ENCODE measurements at regions not wholly inside any gene's neighbourhood (a gene's known extent, or its start where the extent isn't known, plus 50 kb on each side); places are given as distances from the start of the nearest gene placed in this dataset.

GRCh38 chr5:175388531-175388930 is 55.5 kb downstream of the DRD1 start:
- H3K4me1 ChIP-seq (ENCODE audit: insufficient read depth, low read length), result peaks cover 3% of the 10 kb centered on the region; the same call in 1 of the 2 replicates
- no peaks in the 10 kb centered on the region for H3K9me3 ChIP-seq (ENCODE audit: insufficient read depth, low read depth, low read length)
- H3K9ac ChIP-seq (ENCODE audit: low read depth, low read length), result no peak overlapping the region
- no peak overlapping the region for H3K4me3 ChIP-seq (ENCODE audit: low read length)
- no peaks in the 10 kb centered on the region for H3K36me3 ChIP-seq (ENCODE audit: insufficient read depth, low read depth, low read length)
- H3K27me3 ChIP-seq (ENCODE audit: insufficient read depth, low read length), result no peaks in the 10 kb centered on the region
- H3K27ac ChIP-seq (ENCODE audit: low read length), result no peak overlapping the region

- H3K27ac ChIP-seq (ENCODE audit: low read length), result no peak overlapping the region
- no peaks in the 10 kb centered on the region for H3K36me3 ChIP-seq (ENCODE audit: insufficient read depth, low read depth, low read length)
- H3K27me3 ChIP-seq (ENCODE audit: insufficient read depth, low read length), result no peaks in the 10 kb centered on the region
- no peak overlapping the region for H3K9ac ChIP-seq (ENCODE audit: low read depth, low read length)
- H3K4me1 ChIP-seq (ENCODE audit: insufficient read depth, low read length), result peaks cover 3% of the 10 kb centered on the region; the same call in 1 of the 2 replicates
- no peaks in the 10 kb centered on the region for H3K9me3 ChIP-seq (ENCODE audit: insufficient read depth, low read depth, low read length)
- no peak overlapping the region for H3K4me3 ChIP-seq (ENCODE audit: low read length)
Observed at GRCh38 chr5:175387144-175387543, 56.8 kb downstream of the DRD1 start.

DNA sequence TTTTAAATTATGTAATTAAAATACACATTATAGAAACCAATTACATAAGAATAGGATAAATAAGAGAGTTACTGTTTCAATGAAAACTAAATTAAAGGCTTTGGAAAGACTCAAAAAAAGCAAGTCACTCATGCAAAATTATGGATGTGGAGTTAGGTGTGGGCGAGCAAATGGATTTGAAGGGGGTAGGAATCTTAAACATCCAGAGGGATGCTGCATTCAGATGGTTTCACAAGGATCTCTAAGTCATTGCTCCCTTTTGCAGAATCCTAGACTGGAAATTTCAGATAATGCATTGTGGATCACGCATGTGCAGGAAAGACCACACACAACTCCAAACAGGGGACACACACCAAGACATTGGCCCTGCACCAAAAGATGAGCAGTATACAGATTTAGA is 57.5 kb downstream of the DRD1 start:
- Histone ChIP-seq H3K4me1 (ENCODE audit: insufficient read depth, low read length) (peaks cover 3% of the 10 kb centered on the region; the same call in 1 of the 2 replicates), H3K9ac (ENCODE audit: low read depth, low read length) (no peak overlapping the region), H3K27me3 (ENCODE audit: insufficient read depth, low read length) (no peaks in the 10 kb centered on the region), H3K27ac (ENCODE audit: low read length) (no peak overlapping the region), H3K36me3 (ENCODE audit: insufficient read depth, low read depth, low read length) (no peaks in the 10 kb centered on the region), H3K4me3 (ENCODE audit: low read length) (no peak overlapping the region), H3K9me3 (ENCODE audit: insufficient read depth, low read depth, low read length) (no peaks in the 10 kb centered on the region)

DNA sequence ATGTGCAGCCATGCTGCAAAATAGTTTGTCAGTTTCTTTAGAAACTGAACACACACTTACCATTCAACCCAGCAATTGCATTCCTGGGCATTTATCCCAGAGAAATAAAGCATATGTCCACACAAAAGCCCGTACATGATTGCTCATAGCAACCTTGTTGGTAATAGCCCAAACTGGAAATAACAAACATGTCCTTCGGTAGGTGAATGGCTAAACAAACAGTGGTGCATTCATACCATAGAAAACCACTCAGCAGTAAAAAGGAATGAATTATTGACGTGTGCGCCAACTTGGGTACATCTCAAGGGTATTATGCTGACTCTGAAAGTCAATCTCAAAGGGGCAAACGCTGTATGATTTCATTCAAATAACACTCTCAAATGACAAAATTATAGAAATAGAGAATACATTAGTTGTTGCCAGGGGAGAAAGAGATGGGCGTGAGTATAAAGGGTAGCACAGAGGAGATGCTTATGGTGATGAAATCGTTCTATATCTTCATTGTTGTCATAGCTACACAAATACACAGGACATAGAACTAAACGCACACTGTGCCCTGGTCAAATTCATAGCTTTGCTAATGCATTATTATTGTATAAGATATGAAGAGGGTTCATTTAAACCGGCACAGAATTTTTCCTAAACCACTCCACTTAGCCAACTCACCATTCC is 58.2 kb downstream of the DRD1 start:
- Histone ChIP-seq H3K9me3 (ENCODE audit: insufficient read depth, low read depth, low read length) (no peaks in the 10 kb centered on the region), H3K4me3 (ENCODE audit: low read length) (no peak overlapping the region), H3K4me1 (ENCODE audit: insufficient read depth, low read length) (peaks cover 3% of the 10 kb centered on the region; the same call in 1 of the 2 replicates), H3K9ac (ENCODE audit: low read depth, low read length) (no peak overlapping the region), H3K27me3 (ENCODE audit: insufficient read depth, low read length) (no peaks in the 10 kb centered on the region), H3K36me3 (ENCODE audit: insufficient read depth, low read depth, low read length) (no peaks in the 10 kb centered on the region), H3K27ac (ENCODE audit: low read length) (no peak overlapping the region)

DNA sequence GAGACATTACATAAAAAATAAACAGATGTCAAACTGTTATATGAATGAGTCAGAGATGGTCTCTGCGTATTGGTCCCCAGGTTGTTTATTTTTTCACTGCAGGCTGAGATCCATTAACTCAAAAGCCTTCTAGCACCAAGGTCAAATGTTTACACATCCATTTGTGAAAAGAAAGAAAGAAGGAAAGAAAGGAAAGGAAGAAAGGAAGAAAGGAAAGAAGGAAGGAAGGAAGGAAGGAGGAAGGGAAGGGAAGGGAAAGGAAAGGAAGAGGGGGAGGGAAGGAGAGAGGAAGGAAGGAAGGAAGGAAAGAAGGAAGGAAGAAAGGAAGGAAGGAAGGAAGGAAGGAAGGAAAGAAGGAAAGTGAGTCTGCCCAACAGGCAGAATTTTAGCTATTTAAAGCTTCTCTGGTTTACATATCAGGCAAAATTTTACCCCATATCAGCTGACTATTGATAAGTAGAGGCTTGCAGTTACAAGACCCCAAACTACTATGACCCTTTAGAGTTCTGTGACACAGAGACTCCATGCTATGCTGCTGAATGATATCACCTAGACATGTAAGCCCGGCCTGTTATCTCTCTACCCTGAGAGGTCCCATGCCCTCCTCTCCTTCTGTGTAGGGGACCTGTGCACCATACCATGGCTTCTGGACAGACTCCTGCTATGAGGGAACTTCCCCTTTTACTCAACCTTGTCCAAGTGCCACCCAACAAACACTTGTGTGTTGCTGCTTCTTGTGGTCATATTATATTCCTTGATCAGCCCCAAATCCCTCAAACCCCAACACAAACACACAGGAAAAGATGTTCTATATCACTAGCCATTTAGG is 59.0 kb downstream of the DRD1 start:
- Histone ChIP-seq H3K4me1 (ENCODE audit: insufficient read depth, low read length) (peaks cover 3% of the 10 kb centered on the region; the same call in 1 of the 2 replicates), H3K9me3 (ENCODE audit: insufficient read depth, low read depth, low read length) (no peaks in the 10 kb centered on the region), H3K27ac (ENCODE audit: low read length) (no peak overlapping the region), H3K27me3 (ENCODE audit: insufficient read depth, low read length) (no peaks in the 10 kb centered on the region), H3K36me3 (ENCODE audit: insufficient read depth, low read depth, low read length) (no peaks in the 10 kb centered on the region), H3K9ac (ENCODE audit: low read depth, low read length) (no peak overlapping the region), H3K4me3 (ENCODE audit: low read length) (no peak overlapping the region)

- Histone ChIP-seq H3K27ac (ENCODE audit: low read length) (no peak overlapping the region), H3K36me3 (ENCODE audit: insufficient read depth, low read depth, low read length) (no peaks in the 10 kb centered on the region), H3K4me1 (ENCODE audit: insufficient read depth, low read length) (peaks cover 3% of the 10 kb centered on the region; the same call in 1 of the 2 replicates), H3K9me3 (ENCODE audit: insufficient read depth, low read depth, low read length) (no peaks in the 10 kb centered on the region), H3K4me3 (ENCODE audit: low read length) (no peak overlapping the region), H3K27me3 (ENCODE audit: insufficient read depth, low read length) (no peaks in the 10 kb centered on the region), H3K9ac (ENCODE audit: low read depth, low read length) (no peak overlapping the region)
Observed at GRCh38 chr5:175383350-175383749, 60.6 kb downstream of the DRD1 start.

DNA sequence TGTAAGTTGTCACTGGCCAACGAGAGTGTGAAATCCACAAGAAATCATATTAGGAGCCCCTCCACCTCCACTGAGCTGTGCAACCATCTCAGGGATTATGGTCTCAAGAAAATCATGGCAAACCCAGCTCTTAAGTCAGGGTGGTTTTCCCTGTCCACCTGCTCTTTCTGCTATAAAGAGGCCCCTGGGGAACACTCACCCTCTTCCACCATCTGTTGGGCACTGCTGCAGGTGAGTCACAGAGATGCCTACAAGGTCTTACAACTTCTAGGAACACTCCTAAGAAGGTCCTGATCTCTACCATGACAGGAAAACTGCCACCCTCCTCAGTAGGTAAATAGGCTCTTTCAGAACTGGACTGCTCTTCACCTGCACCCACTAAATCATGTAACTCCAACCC is 61.8 kb downstream of the DRD1 start:
- H3K4me1 ChIP-seq (ENCODE audit: insufficient read depth, low read length), result peaks cover 3% of the 10 kb centered on the region; the same call in 1 of the 2 replicates

GRCh38 chr5:175381130-175381529 is 62.9 kb downstream of the DRD1 start:
- Histone ChIP-seq H3K9ac (ENCODE audit: low read depth, low read length) (no peak overlapping the region), H3K4me1 (ENCODE audit: insufficient read depth, low read length) (no peaks in the 10 kb centered on the region; the same call in 1 of the 2 replicates), H3K36me3 (ENCODE audit: insufficient read depth, low read depth, low read length) (no peaks in the 10 kb centered on the region), H3K27ac (ENCODE audit: low read length) (no peak overlapping the region), H3K9me3 (ENCODE audit: insufficient read depth, low read depth, low read length) (no peaks in the 10 kb centered on the region), H3K4me3 (ENCODE audit: low read length) (no peak overlapping the region), H3K27me3 (ENCODE audit: insufficient read depth, low read length) (no peaks in the 10 kb centered on the region)

More for the DNA sequence above, 61.8 kb downstream of the DRD1 start:
- no peaks in the 10 kb centered on the region for H3K27me3 ChIP-seq (ENCODE audit: insufficient read depth, low read length)
- H3K4me3 ChIP-seq (ENCODE audit: low read length), result no peak overlapping the region
- no peak overlapping the region for H3K27ac ChIP-seq (ENCODE audit: low read length)
- H3K36me3 ChIP-seq (ENCODE audit: insufficient read depth, low read depth, low read length), result no peaks in the 10 kb centered on the region
- no peak overlapping the region for H3K9ac ChIP-seq (ENCODE audit: low read depth, low read length)
- no peaks in the 10 kb centered on the region for H3K9me3 ChIP-seq (ENCODE audit: insufficient read depth, low read depth, low read length)

DNA sequence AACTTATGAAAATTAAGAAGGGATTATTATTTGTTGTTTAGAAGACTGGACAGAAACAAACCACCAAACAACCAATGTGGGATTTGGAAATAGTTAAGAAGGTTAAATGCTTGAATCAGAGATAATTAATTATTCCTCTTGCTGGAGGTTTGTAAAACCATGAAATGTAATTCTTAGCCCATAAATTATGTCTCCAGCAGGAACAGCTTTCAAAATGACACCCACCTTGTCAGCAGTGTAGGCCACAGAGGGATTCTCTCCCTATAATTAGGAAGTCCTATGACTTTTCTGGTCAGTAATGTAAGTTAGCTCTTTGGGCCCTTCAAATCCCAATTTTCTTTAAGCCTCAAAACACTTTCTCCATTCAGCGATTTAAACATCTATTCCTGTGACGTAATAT is 63.3 kb downstream of the DRD1 start:
- no peaks in the 10 kb centered on the region for H3K27me3 ChIP-seq (ENCODE audit: insufficient read depth, low read length)
- H3K9me3 ChIP-seq (ENCODE audit: insufficient read depth, low read depth, low read length), result no peaks in the 10 kb centered on the region
- no peak overlapping the region for H3K9ac ChIP-seq (ENCODE audit: low read depth, low read length)
- H3K36me3 ChIP-seq (ENCODE audit: insufficient read depth, low read depth, low read length), result no peaks in the 10 kb centered on the region
- no peaks in the 10 kb centered on the region; the same call in 1 of the 2 replicates for H3K4me1 ChIP-seq (ENCODE audit: insufficient read depth, low read length)
- H3K4me3 ChIP-seq (ENCODE audit: low read length), result no peak overlapping the region
- H3K27ac ChIP-seq (ENCODE audit: low read length), result no peak overlapping the region

- H3K4me1 ChIP-seq (ENCODE audit: insufficient read depth, low read length), result no peaks in the 10 kb centered on the region; the same call in 1 of the 2 replicates
- H3K27me3 ChIP-seq (ENCODE audit: insufficient read depth, low read length), result no peaks in the 10 kb centered on the region
- no peaks in the 10 kb centered on the region for H3K9me3 ChIP-seq (ENCODE audit: insufficient read depth, low read depth, low read length)
- H3K4me3 ChIP-seq (ENCODE audit: low read length), result no peak overlapping the region
- H3K9ac ChIP-seq (ENCODE audit: low read depth, low read length), result no peak overlapping the region
- H3K36me3 ChIP-seq (ENCODE audit: insufficient read depth, low read depth, low read length), result no peaks in the 10 kb centered on the region
- H3K27ac ChIP-seq (ENCODE audit: low read length), result no peak overlapping the region
Observed at GRCh38 chr5:175379867-175380266, 64.1 kb downstream of the DRD1 start.

DNA sequence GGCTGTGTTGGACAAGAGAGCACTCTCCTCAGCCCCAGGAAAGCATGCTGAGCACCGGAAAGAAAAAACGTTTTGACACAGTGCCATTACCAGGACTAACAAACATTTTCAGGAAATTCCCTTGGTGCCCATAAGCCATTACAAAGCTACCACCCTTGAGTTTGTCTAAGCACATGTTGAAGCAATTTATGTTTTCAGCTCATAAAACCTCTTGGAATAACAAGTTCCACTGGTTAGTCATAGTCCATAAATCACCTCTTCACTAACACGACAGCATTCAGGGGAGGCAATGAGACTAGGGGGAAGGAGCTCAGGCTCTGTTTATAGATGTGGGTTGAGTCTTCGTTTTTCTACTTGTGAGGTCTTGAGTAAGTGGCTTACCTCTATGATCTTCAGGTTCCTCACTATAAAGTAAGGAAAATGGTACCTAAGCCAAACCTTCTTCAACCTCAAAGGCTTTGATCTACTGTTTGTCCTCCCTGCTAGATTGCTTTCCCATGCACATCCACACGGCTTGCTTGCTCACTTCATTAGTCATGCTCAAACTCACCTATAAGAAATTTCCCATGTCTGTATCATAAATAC is 65.4 kb downstream of the DRD1 start:
- H3K4me3 ChIP-seq (ENCODE audit: low read length), result no peak overlapping the region
- H3K9me3 ChIP-seq (ENCODE audit: insufficient read depth, low read depth, low read length), result no peaks in the 10 kb centered on the region
- H3K9ac ChIP-seq (ENCODE audit: low read depth, low read length), result no peak overlapping the region
- H3K36me3 ChIP-seq (ENCODE audit: insufficient read depth, low read depth, low read length), result no peaks in the 10 kb centered on the region
- H3K27me3 ChIP-seq (ENCODE audit: insufficient read depth, low read length), result no peaks in the 10 kb centered on the region
- H3K4me1 ChIP-seq (ENCODE audit: insufficient read depth, low read length), result no peaks in the 10 kb centered on the region; the same call in 1 of the 2 replicates
- H3K27ac ChIP-seq (ENCODE audit: low read length), result no peak overlapping the region
